Esophagus squamous epithelium (tissue), 5 donors: ENCODE measurements at regions not wholly inside any gene's neighbourhood (a gene's known extent, or its start where the extent isn't known, plus 50 kb on each side); places are given as distances from the start of the nearest gene placed in this dataset.
"Not testable (repeated sequence)": the region's sequence is repeated elsewhere in the genome, so short reads cannot be mapped to it uniquely, and the experiment has no call there.

Source experiments
- DNase-seq: peaks from one replicate; lab custom pipeline; 2025; lab: John Stamatoyannopoulos, UW
- H3K27ac ChIP-seq, 4 donors: fragments of 200-600 bp; sonication (generic); one replicate each; pipeline ENCODE4 v1.5.1; 2016 to 2019; ENCODE audit warnings: mild to moderate bottlenecking in 1 of 4
- H3K27me3 ChIP-seq, 4 donors: fragments of 200-600 bp; sonication (generic); 1 replicate in 3 of 4; 2 replicates in 1 of 4; pipeline versions ENCODE4 v1.5.1 to v1.6.0; 2017 to 2021; ENCODE audit warnings: antibody characterized with exemption in 1 of 4
- H3K36me3 ChIP-seq, 3 donors: fragments of 200-600 bp; sonication (generic); one replicate each; pipeline ENCODE4 v1.5.1; 2016 to 2019
- H3K4me1 ChIP-seq, 3 donors: fragments of 200-600 bp; sonication (generic); one replicate each; pipeline ENCODE4 v1.5.1; 2017 to 2019
- H3K4me3 ChIP-seq, 4 donors: fragments of 200-600 bp; sonication (generic); 1 replicate in 3 of 4; 2 replicates in 1 of 4; pipeline ENCODE4 v1.5.1; 2016 to 2019; ENCODE audit warnings: mild to moderate bottlenecking in 2 of 4, moderate library complexity in 1 of 4
- H3K9me3 ChIP-seq, 3 donors: fragments of 200-600 bp; sonication (generic); one replicate each; pipeline ENCODE4 v1.5.1; 2016 to 2019
- POLR2A ChIP-seq, 4 donors: fragments of 450-650 bp; IDR thresholded peaks; one replicate each; pipeline ENCODE4 v1.6.1; 2017; ENCODE audit warnings: antibody characterized with exemption in 4 of 4, mild to moderate bottlenecking in 4 of 4, moderate library complexity in 3 of 4
- WGBS, 2 donors: methylation state at CpG; one replicate each; pipeline ENCODE4 v1.1.5; 2018; 5-methylcytosine and 5-hydroxymethylcytosine counted together
- intact Hi-C: fragments of 100-400 bp; cut with DNase I; formaldehyde crosslinking; loops from one replicate; pipeline ENCODE4 v1.15.0; 2022
- TF ChIP-seq, protein P1 (sequence below), 6 experiments: fragments of 450-650 bp in 4 of 6; fragments of 200-600 bp in 2 of 6; sonication (generic) in 2 of 6; IDR thresholded peaks; one replicate each; pipeline ENCODE4 v1.5.1; 2016 to 2019; ENCODE audit warnings: antibody characterized with exemption in 6 of 6, mild to moderate bottlenecking in 4 of 6, moderate library complexity in 4 of 6
- donor health status: DM: yes; HTN: yes; CAD: no.

DNA sequence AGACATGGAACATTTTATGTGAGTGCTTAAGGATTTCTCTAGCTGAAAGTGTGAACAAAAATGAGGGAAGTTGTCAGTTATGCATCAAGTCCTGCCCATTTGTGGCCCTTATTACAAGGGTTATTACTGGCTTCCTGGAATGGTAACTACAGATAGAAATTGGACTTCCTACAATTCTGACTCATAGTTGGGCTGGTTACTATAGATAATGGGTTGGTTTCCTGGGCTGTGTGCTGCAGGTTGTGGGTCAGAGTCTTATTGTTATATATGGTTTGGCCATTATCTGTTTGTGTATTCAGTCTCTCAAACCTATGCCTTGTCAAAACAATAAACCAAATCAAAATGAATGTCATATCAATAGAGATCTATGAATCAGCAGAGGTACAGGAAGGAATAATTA lies 313.7 kb downstream of the ADAMTS20 start:
- Histone ChIP-seq H3K4me1 (no peaks in the 10 kb centered on the region), H3K27ac (no peak overlapping the region), H3K36me3 (no peaks in the 10 kb centered on the region), H3K9me3 (no peaks in the 10 kb centered on the region), H3K4me3 (no peak overlapping the region), H3K27me3 (no peaks in the 10 kb centered on the region)
- intact Hi-C loops: no loop called here
- DNase-seq: no peak
- no peak for TF ChIP-seq POLR2A (IDR thresholded peaks at IDR 0.05)

DNA sequence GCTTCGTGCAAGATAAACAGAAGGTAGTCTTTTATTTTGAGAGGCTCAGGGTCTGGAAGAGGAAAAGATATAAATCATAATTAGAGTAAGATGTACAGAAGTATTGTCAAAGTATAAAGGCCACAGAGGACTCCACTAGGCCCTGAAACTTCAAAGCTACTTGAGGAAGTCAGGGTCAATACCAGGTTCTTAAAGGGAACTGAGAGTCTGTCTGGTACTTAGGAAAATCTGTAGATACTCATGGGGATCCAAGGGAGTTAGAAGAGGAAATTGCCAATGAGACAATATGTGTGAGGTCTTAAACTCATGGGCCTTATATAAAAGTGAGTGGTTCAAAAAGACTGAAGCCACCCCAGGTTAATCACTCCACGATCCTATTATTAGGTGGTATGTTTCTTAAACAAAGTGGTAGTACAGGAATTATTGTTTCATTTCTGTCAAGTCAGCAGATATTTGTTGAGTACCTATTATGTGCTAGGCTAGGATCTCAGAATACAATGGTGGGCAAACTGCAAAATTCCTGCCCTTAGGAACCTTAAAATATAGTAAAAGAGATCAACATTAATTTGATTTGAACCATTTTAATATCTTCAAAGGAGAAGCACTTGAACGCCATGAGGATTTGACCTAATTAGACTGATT lies 314.6 kb downstream of the ADAMTS20 start:
- Histone ChIP-seq H3K27ac (no peak overlapping the region), H3K9me3 (no peaks in the 10 kb centered on the region), H3K4me1 (no peaks in the 10 kb centered on the region), H3K4me3 (no peak overlapping the region), H3K36me3 (no peaks in the 10 kb centered on the region), H3K27me3 (no peaks in the 10 kb centered on the region)
- 71% methylated on average over 3 of the region's 3 CpGs for WGBS, 2 donors
- no peak for DNase-seq
- no peak for TF ChIP-seq POLR2A (IDR thresholded peaks at IDR 0.05)
- TF ChIP-seq, protein P1, sequence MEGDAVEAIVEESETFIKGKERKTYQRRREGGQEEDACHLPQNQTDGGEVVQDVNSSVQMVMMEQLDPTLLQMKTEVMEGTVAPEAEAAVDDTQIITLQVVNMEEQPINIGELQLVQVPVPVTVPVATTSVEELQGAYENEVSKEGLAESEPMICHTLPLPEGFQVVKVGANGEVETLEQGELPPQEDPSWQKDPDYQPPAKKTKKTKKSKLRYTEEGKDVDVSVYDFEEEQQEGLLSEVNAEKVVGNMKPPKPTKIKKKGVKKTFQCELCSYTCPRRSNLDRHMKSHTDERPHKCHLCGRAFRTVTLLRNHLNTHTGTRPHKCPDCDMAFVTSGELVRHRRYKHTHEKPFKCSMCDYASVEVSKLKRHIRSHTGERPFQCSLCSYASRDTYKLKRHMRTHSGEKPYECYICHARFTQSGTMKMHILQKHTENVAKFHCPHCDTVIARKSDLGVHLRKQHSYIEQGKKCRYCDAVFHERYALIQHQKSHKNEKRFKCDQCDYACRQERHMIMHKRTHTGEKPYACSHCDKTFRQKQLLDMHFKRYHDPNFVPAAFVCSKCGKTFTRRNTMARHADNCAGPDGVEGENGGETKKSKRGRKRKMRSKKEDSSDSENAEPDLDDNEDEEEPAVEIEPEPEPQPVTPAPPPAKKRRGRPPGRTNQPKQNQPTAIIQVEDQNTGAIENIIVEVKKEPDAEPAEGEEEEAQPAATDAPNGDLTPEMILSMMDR (IDR thresholded peaks at IDR 0.05): no peak
- intact Hi-C loops: no loop called here

DNA sequence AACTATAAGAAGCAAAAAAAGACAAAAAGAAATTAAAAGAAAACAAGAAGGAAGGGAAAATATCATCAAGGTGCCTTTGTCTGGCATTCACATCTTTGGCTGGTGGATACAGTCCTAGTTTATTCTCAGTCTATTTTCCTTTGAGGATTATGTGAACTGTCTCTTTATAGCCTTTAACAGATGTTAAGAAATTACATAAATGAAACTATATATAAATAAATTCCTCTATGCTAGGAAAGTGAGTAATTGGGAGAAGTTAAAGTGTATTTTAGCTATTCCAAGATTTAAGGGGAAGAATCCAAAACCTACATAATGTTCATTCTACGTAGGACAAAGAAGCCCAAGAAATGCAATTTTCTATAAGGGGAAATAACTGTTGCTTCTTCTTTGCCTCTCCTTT lies 316.3 kb downstream of the ADAMTS20 start:
- Histone ChIP-seq H3K4me3 (no peak overlapping the region), H3K27ac (no peak overlapping the region), H3K9me3 (no peaks in the 10 kb centered on the region), H3K36me3 (no peaks in the 10 kb centered on the region), H3K4me1 (no peaks in the 10 kb centered on the region), H3K27me3 (no peaks in the 10 kb centered on the region)
- no peak for DNase-seq
- intact Hi-C loops: no loop called here
- WGBS, 2 donors: 80 to 94% methylated on average over 1 of the region's 1 CpG
- TF ChIP-seq POLR2A (IDR thresholded peaks at IDR 0.05): no peak
- TF ChIP-seq, protein P1 (IDR thresholded peaks at IDR 0.05): no peak

DNA sequence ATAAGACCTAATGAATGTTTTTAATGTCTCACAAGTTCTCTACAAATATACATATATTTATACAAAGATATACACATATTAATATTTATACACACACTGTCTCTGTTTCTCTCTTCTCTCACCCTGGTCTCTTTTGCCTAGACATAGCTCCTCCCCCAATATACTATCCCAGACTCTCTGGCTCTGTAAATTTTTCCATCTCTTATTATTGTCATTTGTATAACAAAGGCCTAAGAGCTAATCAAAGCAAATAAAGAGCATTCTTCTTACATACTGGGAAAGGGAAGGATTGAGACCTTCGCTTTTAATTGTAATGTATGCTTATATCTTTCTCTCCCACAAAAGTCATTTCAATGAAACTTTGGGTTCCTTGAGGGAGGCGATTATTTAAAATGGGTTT lies 318.1 kb downstream of the ADAMTS20 start:
- intact Hi-C loops: no loop called here
- Histone ChIP-seq H3K27me3 (no peaks in the 10 kb centered on the region), H3K4me3 (no peak overlapping the region), H3K9me3 (no peaks in the 10 kb centered on the region), H3K36me3 (no peaks in the 10 kb centered on the region), H3K4me1 (no peaks in the 10 kb centered on the region), H3K27ac (no peak overlapping the region)
- 86 to 88% methylated on average over 2 of the region's 2 CpGs for WGBS, 2 donors
- TF ChIP-seq, protein P1 (IDR thresholded peaks at IDR 0.05): no peak
- no peak for TF ChIP-seq POLR2A (IDR thresholded peaks at IDR 0.05)
- no peak for DNase-seq

- Histone ChIP-seq H3K36me3 (no peaks in the 10 kb centered on the region), H3K4me1 (no peaks in the 10 kb centered on the region), H3K27me3 (no peaks in the 10 kb centered on the region), H3K4me3 (no peak overlapping the region), H3K27ac (no peak overlapping the region), H3K9me3 (no peaks in the 10 kb centered on the region)
- DNase-seq: no peak
- TF ChIP-seq, protein P1 (IDR thresholded peaks at IDR 0.05): no peak
- no peak for TF ChIP-seq POLR2A (IDR thresholded peaks at IDR 0.05)
- 81% methylated on average over 2 of the region's 2 CpGs for WGBS, 2 donors
- intact Hi-C loops: no loop called here
These were observed 325.9 kb downstream of the ADAMTS20 start for GRCh38 chr12:43226151-43226550.

DNA sequence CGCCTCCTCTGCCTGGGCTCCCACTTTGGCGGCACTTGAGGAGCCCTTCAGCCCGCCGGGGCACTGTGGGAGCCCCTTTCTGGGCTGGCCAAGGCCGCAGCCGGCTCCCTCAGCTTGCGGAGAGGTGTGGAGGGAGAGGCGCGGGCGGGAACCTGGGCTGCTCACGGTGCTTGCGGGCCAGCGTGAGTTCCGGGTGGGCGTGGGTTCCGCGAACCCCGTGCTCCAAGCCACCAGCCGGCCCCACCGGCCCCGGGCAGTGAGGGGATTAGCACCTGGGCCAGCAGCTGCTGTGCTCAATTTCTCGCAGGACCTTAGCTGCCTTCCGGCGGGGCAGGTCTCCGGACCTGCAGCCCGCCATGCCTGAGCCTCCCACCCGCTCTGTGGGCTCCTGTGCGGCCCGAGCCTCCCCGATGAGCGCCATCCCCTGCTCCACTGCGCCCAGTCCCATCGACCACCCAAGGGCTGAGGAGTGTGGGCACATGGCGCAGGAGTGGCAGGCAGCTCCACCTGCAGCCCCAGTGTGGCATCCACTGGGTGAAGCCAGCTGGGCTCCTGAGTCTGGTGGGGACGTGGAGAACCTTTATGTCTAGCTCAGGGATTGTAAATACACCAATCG lies 327.7 kb downstream of the ADAMTS20 start:
- H3K4me3 ChIP-seq, DNase-seq, H3K4me1 ChIP-seq, H3K9me3 ChIP-seq, H3K27ac ChIP-seq, H3K27me3 ChIP-seq, H3K36me3 ChIP-seq, intact Hi-C loops: not testable (repeated sequence)
- 94% methylated on average over 13 of the region's 36 CpGs; no CpG with 5 or more reads in 1 of the 2 donors for WGBS, 2 donors
